ENCODE measurements at regions not wholly inside any gene's neighbourhood (a gene's known extent, or its start where the extent isn't known, plus 50 kb on each side); places are given as distances from the start of the nearest gene placed in this dataset.

- H3K4me3 ChIP-seq (ENCODE audit: low read length), result no peak overlapping the region
- no peaks in the 10 kb centered on the region for H3K36me3 ChIP-seq (ENCODE audit: control insufficient read depth, insufficient read depth, low read length, severe bottlenecking)
- no peaks in the 10 kb centered on the region for H3K27me3 ChIP-seq (replicated peaks; ENCODE audit: control insufficient read depth, insufficient read depth, low read length)
- no peak for DNase-seq (ENCODE audit: low read depth)
- H3K9ac ChIP-seq (ENCODE audit: low read length), result no peak overlapping the region
- H3K4me1 ChIP-seq (ENCODE audit: control insufficient read depth, insufficient read depth, low read length), result no peaks in the 10 kb centered on the region
- H3K9me3 ChIP-seq (ENCODE audit: control insufficient read depth, low read length), result no peaks in the 10 kb centered on the region
Observed at GRCh38 chr3:144107923-144108322, 136.3 kb downstream of the DIPK2A start.

- H3K4me3 ChIP-seq (ENCODE audit: low read length), result no peak overlapping the region
- no peaks in the 10 kb centered on the region for H3K36me3 ChIP-seq (ENCODE audit: control insufficient read depth, insufficient read depth, low read length, severe bottlenecking)
- no peak for DNase-seq (ENCODE audit: low read depth)
- H3K9ac ChIP-seq (ENCODE audit: low read length), result no peak overlapping the region
- H3K27me3 ChIP-seq (replicated peaks; ENCODE audit: control insufficient read depth, insufficient read depth, low read length), result no peaks in the 10 kb centered on the region
- H3K9me3 ChIP-seq (ENCODE audit: control insufficient read depth, low read length), result no peaks in the 10 kb centered on the region
- no peaks in the 10 kb centered on the region for H3K4me1 ChIP-seq (ENCODE audit: control insufficient read depth, insufficient read depth, low read length)
Observed at GRCh38 chr3:144109944-144110343, 138.3 kb downstream of the DIPK2A start.

GRCh38 chr3:144112036-144112435 lies 140.4 kb downstream of the DIPK2A start:
- H3K9me3 ChIP-seq (ENCODE audit: control insufficient read depth, low read length), result no peaks in the 10 kb centered on the region
- H3K4me3 ChIP-seq (ENCODE audit: low read length), result no peak overlapping the region
- H3K27me3 ChIP-seq (replicated peaks; ENCODE audit: control insufficient read depth, insufficient read depth, low read length), result no peaks in the 10 kb centered on the region
- no peaks in the 10 kb centered on the region for H3K4me1 ChIP-seq (ENCODE audit: control insufficient read depth, insufficient read depth, low read length)
- H3K36me3 ChIP-seq (ENCODE audit: control insufficient read depth, insufficient read depth, low read length, severe bottlenecking), result no peaks in the 10 kb centered on the region
- peak; percentile 4 for DNase-seq (ENCODE audit: low read depth)
- H3K9ac ChIP-seq (ENCODE audit: low read length), result no peak overlapping the region

- no peak for DNase-seq (ENCODE audit: low read depth)
Observed at GRCh38 chr3:144112437-144112836, 140.8 kb downstream of the DIPK2A start.

GRCh38 chr3:144114767-144115166 lies 143.1 kb downstream of the DIPK2A start:
- H3K27me3 ChIP-seq (replicated peaks; ENCODE audit: control insufficient read depth, insufficient read depth, low read length), result no peaks in the 10 kb centered on the region
- H3K9ac ChIP-seq (ENCODE audit: low read length), result no peak overlapping the region
- H3K9me3 ChIP-seq (ENCODE audit: control insufficient read depth, low read length), result no peaks in the 10 kb centered on the region
- H3K4me3 ChIP-seq (ENCODE audit: low read length), result no peak overlapping the region
- peak; percentile 30 for DNase-seq (ENCODE audit: low read depth)
- no peaks in the 10 kb centered on the region for H3K4me1 ChIP-seq (ENCODE audit: control insufficient read depth, insufficient read depth, low read length)
- H3K36me3 ChIP-seq (ENCODE audit: control insufficient read depth, insufficient read depth, low read length, severe bottlenecking), result no peaks in the 10 kb centered on the region

More at GRCh38 chr3:144112437-144112836, 140.8 kb downstream of the DIPK2A start:
- Histone ChIP-seq H3K36me3 (ENCODE audit: control insufficient read depth, insufficient read depth, low read length, severe bottlenecking) (no peaks in the 10 kb centered on the region), H3K9me3 (ENCODE audit: control insufficient read depth, low read length) (no peaks in the 10 kb centered on the region), H3K9ac (ENCODE audit: low read length) (no peak overlapping the region), H3K4me3 (ENCODE audit: low read length) (no peak overlapping the region), H3K27me3 (replicated peaks; ENCODE audit: control insufficient read depth, insufficient read depth, low read length) (no peaks in the 10 kb centered on the region), H3K4me1 (ENCODE audit: control insufficient read depth, insufficient read depth, low read length) (no peaks in the 10 kb centered on the region)

GRCh38 chr3:144119633-144120032 lies 148.0 kb downstream of the DIPK2A start:
- Histone ChIP-seq H3K4me3 (ENCODE audit: low read length) (no peak overlapping the region), H3K36me3 (ENCODE audit: control insufficient read depth, insufficient read depth, low read length, severe bottlenecking) (no peaks in the 10 kb centered on the region), H3K27me3 (replicated peaks; ENCODE audit: control insufficient read depth, insufficient read depth, low read length) (no peaks in the 10 kb centered on the region), H3K9me3 (ENCODE audit: control insufficient read depth, low read length) (no peaks in the 10 kb centered on the region), H3K4me1 (ENCODE audit: control insufficient read depth, insufficient read depth, low read length) (no peaks in the 10 kb centered on the region), H3K9ac (ENCODE audit: low read length) (no peak overlapping the region)
- DNase-seq (ENCODE audit: low read depth), result no peak

GRCh38 chr3:144121661-144122060 lies 150.0 kb downstream of the DIPK2A start:
- Histone ChIP-seq H3K27me3 (replicated peaks; ENCODE audit: control insufficient read depth, insufficient read depth, low read length) (no peaks in the 10 kb centered on the region), H3K4me3 (ENCODE audit: low read length) (no peak overlapping the region), H3K9me3 (ENCODE audit: control insufficient read depth, low read length) (no peaks in the 10 kb centered on the region), H3K4me1 (ENCODE audit: control insufficient read depth, insufficient read depth, low read length) (no peaks in the 10 kb centered on the region), H3K36me3 (ENCODE audit: control insufficient read depth, insufficient read depth, low read length, severe bottlenecking) (no peaks in the 10 kb centered on the region), H3K9ac (ENCODE audit: low read length) (no peak overlapping the region)
- no peak for DNase-seq (ENCODE audit: low read depth)

GRCh38 chr3:144127014-144127413 lies 155.4 kb downstream of the DIPK2A start:
- Histone ChIP-seq H3K9ac (ENCODE audit: low read length) (no peak overlapping the region), H3K4me3 (ENCODE audit: low read length) (no peak overlapping the region), H3K36me3 (ENCODE audit: control insufficient read depth, insufficient read depth, low read length, severe bottlenecking) (no peaks in the 10 kb centered on the region), H3K27me3 (replicated peaks; ENCODE audit: control insufficient read depth, insufficient read depth, low read length) (no peaks in the 10 kb centered on the region), H3K9me3 (ENCODE audit: control insufficient read depth, low read length) (no peaks in the 10 kb centered on the region), H3K4me1 (ENCODE audit: control insufficient read depth, insufficient read depth, low read length) (no peaks in the 10 kb centered on the region)
- no peak for DNase-seq (ENCODE audit: low read depth)

- H3K4me3 ChIP-seq (ENCODE audit: low read length), result no peak overlapping the region
- no peak overlapping the region for H3K9ac ChIP-seq (ENCODE audit: low read length)
- H3K36me3 ChIP-seq (ENCODE audit: control insufficient read depth, insufficient read depth, low read length, severe bottlenecking), result no peaks in the 10 kb centered on the region
- no peaks in the 10 kb centered on the region for H3K9me3 ChIP-seq (ENCODE audit: control insufficient read depth, low read length)
- H3K27me3 ChIP-seq (replicated peaks; ENCODE audit: control insufficient read depth, insufficient read depth, low read length), result no peaks in the 10 kb centered on the region
- no peaks in the 10 kb centered on the region for H3K4me1 ChIP-seq (ENCODE audit: control insufficient read depth, insufficient read depth, low read length)
- DNase-seq (ENCODE audit: low read depth), result no peak
Observed at GRCh38 chr3:144127700-144128099, 156.1 kb downstream of the DIPK2A start.

- no peaks in the 10 kb centered on the region for H3K36me3 ChIP-seq (ENCODE audit: control insufficient read depth, insufficient read depth, low read length, severe bottlenecking)
- no peak overlapping the region for H3K4me3 ChIP-seq (ENCODE audit: low read length)
- H3K27me3 ChIP-seq (replicated peaks; ENCODE audit: control insufficient read depth, insufficient read depth, low read length), result no peaks in the 10 kb centered on the region
- H3K9ac ChIP-seq (ENCODE audit: low read length), result no peak overlapping the region
- no peak for DNase-seq (ENCODE audit: low read depth)
- no peaks in the 10 kb centered on the region for H3K4me1 ChIP-seq (ENCODE audit: control insufficient read depth, insufficient read depth, low read length)
- no peaks in the 10 kb centered on the region for H3K9me3 ChIP-seq (ENCODE audit: control insufficient read depth, low read length)
Observed at GRCh38 chr3:144128108-144128892, 156.7 kb downstream of the DIPK2A start.

- Histone ChIP-seq H3K9ac (ENCODE audit: low read length) (no peak overlapping the region), H3K9me3 (ENCODE audit: control insufficient read depth, low read length) (no peaks in the 10 kb centered on the region), H3K4me1 (ENCODE audit: control insufficient read depth, insufficient read depth, low read length) (no peaks in the 10 kb centered on the region), H3K36me3 (ENCODE audit: control insufficient read depth, insufficient read depth, low read length, severe bottlenecking) (no peaks in the 10 kb centered on the region), H3K4me3 (ENCODE audit: low read length) (no peak overlapping the region), H3K27me3 (replicated peaks; ENCODE audit: control insufficient read depth, insufficient read depth, low read length) (no peaks in the 10 kb centered on the region)
- no peak for DNase-seq (ENCODE audit: low read depth)
Observed at GRCh38 chr3:144129536-144130214, 158.1 kb downstream of the DIPK2A start.
